IMR-90 (cell line): ENCODE measurements at regions not wholly inside any gene's neighbourhood (a gene's known extent, or its start where the extent isn't known, plus 50 kb on each side); places are given as distances from the start of the nearest gene placed in this dataset.

Experiments
- FOS ChIP-seq: fragments of 150-350 bp; IDR thresholded peaks from 2 replicates; pipeline ENCODE4 v1.6.1; 2016; ENCODE audit warnings: low read depth, low read length
- MAFK ChIP-seq: IDR thresholded peaks from 2 replicates; pipeline ENCODE4 v1.6.1; 2012; ENCODE audit warnings: low read depth, low read length, improper control_type of control experiment
- MAZ ChIP-seq: IDR thresholded peaks from 2 replicates; pipeline ENCODE4 v1.6.1; 2012; ENCODE audit warnings: low read depth, mild to moderate bottlenecking, low read length, improper control_type of control experiment, moderate library complexity, borderline replicate concordance
- POLR2A ChIP-seq: IDR thresholded peaks from 2 replicates; pipeline ENCODE4 v1.6.1; 2012; ENCODE audit warnings: mild to moderate bottlenecking, low read depth, low read length
- RFX5 ChIP-seq: IDR thresholded peaks from 2 replicates; pipeline ENCODE4 v1.8.0; 2012; ENCODE audit warnings: low read depth, mild to moderate bottlenecking, low read length, moderate library complexity
- USF2 ChIP-seq: fragments of 150-350 bp; IDR thresholded peaks from 2 replicates; pipeline ENCODE4 v1.6.1; 2017; ENCODE audit warnings: mild to moderate bottlenecking, antibody characterized with exemption, low read length, low read depth
- TF ChIP-seq, protein P1 (sequence below): conservative IDR thresholded peaks from 2 replicates; pipeline ENCODE4 v1.5.1; 2012; ENCODE audit warnings: mild to moderate bottlenecking, low read depth, low read length, improper control_type of control experiment

GRCh38 chr3:11901286-11901875 is 54.7 kb upstream of the TAMM41 start:
- TF ChIP-seq, protein P1, sequence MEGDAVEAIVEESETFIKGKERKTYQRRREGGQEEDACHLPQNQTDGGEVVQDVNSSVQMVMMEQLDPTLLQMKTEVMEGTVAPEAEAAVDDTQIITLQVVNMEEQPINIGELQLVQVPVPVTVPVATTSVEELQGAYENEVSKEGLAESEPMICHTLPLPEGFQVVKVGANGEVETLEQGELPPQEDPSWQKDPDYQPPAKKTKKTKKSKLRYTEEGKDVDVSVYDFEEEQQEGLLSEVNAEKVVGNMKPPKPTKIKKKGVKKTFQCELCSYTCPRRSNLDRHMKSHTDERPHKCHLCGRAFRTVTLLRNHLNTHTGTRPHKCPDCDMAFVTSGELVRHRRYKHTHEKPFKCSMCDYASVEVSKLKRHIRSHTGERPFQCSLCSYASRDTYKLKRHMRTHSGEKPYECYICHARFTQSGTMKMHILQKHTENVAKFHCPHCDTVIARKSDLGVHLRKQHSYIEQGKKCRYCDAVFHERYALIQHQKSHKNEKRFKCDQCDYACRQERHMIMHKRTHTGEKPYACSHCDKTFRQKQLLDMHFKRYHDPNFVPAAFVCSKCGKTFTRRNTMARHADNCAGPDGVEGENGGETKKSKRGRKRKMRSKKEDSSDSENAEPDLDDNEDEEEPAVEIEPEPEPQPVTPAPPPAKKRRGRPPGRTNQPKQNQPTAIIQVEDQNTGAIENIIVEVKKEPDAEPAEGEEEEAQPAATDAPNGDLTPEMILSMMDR: no peak
- no peak for TF ChIP-seq MAZ
- no peak for TF ChIP-seq POLR2A
- no peak for TF ChIP-seq MAFK
- no peak for TF ChIP-seq FOS
- TF ChIP-seq USF2: no peak
- TF ChIP-seq RFX5: no peak
